ENCODE measurements at regions not wholly inside any gene's neighbourhood (a gene's known extent, or its start where the extent isn't known, plus 50 kb on each side); places are given as distances from the start of the nearest gene placed in this dataset.
"Not testable (repeated sequence)": the region's sequence is repeated elsewhere in the genome, so short reads cannot be mapped to it uniquely, and the experiment has no call there.

GRCh38 chr12:88313554-88313953 lies 171.4 kb downstream of the TMTC3 start:
- DNase-seq = no peak

- DNase-seq = no peak
These were observed 172.6 kb downstream of the TMTC3 start for GRCh38 chr12:88314706-88315105.

DNA sequence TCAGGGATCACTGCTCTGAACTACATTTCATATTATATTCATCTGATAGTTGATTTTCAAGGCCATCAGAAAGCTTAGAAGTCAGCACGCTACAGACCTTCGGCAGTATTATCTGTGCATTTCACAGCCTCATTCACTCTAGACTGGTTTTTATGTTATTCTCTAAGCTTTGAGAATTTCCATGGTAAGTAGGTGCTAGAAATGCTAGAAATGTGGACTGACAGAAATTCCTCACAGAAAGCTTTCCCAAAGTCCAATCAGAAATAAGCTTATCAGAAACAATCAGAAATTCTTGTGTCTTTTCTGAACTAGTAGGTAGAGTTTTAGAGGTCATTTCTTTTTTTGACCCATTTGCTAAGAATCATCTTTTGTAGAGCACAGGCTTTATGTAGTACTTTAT lies 176.6 kb downstream of the TMTC3 start:
- no peak for DNase-seq

GRCh38 chr12:88325076-88325815 lies 183.1 kb downstream of the TMTC3 start:
- no peak for DNase-seq

- no peak for DNase-seq
These were observed 183.7 kb downstream of the TMTC3 start for GRCh38 chr12:88325816-88326189.

DNA sequence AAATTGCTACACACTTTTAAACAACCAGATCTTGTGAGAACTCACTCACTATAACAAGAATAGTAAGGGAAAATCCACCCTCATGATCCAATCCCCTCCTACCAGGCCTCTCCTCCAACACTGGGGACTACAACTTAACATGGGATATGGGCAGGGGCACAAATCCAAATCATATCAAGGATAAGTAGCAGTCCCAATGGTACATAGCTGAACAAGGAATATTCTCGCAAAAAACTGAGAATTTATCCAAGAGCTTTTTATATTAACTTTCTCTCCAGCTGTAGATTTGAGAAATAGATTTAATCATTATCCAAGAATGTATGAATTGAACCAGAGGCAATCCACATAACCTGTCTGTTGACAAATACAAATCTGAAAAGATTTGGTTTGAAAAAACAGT lies 185.2 kb downstream of the TMTC3 start:
- DNase-seq = no peak

DNA sequence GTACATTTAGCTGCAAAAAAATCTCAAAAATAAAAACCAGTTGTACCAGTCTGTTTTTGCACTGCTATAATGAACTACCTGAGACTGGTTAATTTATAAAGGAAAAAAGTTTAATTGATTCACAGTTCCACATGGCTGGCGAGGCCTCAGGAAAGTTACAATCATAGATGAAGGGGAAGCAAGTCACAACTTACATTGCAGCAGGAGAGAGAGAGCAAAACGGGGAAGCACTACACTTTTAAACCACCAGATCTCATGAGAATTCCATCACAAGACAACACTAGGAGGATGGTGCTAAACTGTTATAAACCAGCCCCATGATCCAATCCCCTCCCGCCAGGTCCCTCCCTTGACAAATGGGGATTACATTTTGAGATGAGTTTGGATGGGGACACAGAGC lies 186.0 kb downstream of the TMTC3 start:
- no peak for DNase-seq

GRCh38 chr12:88329833-88330232 lies 187.7 kb downstream of the TMTC3 start:
- no peak for DNase-seq

GRCh38 chr12:88334271-88334670 lies 192.2 kb downstream of the TMTC3 start:
- no peak for DNase-seq

DNA sequence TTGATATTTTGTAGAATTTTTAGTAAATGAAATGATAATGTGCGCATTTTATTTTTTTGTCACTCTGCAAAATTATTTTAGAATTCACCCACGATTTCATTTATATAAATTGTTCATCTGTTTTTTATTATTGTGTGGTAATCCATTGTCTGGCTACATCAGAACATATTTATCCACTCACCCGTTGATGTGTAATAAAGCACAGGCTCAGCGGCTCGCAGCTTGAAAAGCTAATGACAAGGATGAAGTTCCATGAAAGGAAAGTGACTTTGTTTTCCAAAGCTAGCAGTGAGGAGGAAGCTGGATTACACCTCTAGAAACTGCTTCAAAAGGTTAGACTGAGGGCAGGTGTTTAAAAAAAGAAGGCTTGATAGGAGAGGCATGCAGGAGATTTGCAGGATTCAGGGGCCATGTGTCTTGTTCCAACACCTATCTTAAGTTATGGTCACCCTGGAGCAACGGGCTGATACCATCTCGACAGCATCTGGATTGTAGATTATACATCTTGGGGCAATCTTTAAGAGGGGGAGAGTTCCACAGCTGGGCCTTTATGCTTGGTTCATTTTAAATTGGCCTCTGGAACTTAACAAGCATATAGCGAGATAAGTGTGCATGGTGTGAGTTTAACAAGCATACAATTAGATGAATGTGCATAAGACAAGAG lies 194.1 kb downstream of the TMTC3 start:
- no peak for DNase-seq

DNA sequence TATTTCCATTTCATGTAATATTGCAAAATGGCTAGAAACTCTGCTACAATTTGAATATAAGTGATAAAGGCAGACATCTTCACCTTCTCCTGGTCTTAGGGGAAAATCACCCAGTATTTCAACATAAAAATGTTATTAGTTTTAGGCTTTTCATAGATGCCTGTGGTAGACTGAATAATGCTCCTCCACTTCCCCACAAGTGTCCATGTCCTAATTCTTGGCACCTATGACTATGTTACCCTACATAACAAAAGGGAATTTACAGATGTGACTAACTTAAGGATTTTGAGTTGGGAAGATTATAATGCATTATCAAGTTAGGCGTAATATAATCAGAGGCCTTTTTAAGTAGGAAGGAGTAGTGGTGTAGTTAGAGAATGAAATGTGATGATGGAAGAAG lies 196.4 kb downstream of the TMTC3 start:
- DNase-seq = no peak

DNA sequence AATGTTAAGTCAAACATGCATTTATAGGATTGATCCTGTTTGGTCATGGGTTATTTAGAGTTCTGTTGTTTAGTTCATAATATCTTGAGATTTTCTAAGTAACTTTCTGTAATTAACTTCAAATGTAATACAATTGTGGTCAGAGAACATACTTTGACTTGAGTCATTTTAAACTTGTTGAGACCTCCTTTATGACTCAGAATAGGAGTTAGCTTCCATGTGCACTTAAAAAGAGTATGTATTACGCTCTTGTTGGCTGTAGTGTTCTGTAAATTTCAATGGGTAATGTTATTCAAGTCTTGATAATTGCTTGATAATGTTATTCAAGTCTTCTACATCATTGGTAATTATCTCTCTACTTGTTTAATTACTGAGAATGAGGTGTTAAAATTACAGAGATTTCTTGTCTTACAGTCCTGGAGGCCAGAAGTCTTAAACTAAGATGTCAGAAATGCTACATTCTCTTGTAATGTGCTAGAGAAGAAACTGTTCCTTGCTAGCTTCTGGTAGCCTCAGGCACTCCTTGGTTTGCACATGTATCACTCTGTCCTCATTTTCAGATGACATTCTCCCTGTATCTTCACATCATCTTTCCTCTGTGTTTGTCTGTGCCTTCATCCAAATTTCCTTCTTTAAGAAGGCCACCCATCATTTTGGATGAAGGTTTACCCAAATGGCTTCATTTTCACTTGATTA lies 197.3 kb downstream of the TMTC3 start:
- DNase-seq = no peak

DNA sequence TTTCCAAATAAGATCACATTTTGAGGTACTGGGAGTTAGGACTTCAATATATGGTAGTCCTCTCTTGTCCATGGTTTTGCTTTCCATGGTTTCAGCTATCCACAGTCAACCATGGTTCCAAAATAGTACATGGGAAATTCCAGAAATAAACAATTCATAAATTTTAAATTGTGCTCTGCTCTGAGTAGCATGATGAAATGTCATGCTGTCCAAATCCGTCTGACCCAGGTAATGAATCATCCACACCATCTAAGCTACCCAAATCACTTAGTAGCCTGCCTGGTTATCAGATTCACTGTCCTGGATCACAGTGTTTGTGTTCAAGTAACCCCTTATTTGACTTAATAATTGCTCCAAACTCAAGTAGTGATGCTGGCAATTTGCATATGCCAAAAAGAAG lies 197.9 kb downstream of the TMTC3 start:
- no peak for DNase-seq

DNA sequence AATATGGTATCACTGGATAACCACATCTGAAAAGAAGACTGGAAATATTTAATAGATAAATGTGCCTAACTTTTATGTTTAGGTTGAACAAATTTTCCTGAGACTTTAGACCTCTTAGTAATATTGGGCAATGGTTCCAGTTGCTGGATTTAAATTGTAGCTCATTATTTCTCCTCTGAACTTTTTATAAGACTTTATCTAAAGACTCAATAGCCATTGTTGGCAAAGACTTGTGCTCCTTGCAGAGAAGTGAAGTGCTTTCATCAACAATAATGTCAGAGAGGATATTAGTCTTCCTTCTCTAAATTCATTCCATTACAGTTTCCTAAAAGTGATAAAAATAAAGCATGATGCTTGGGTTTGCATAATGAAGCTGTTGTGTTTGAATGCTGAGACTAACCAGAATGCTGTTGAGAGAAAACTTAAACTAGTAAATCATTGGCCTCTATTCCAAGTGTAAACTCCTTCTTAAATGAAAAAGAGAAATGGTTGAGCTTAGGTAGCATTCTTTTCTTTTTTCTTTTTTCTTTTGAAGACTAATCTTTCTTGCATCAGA lies 200.2 kb downstream of the TMTC3 start:
- no peak for DNase-seq

- no peak for DNase-seq
These were observed 209.0 kb downstream of the TMTC3 start for GRCh38 chr12:88351146-88351545.

- no peak for DNase-seq
These were observed 212.6 kb downstream of the TMTC3 start for GRCh38 chr12:88354691-88355090.

DNA sequence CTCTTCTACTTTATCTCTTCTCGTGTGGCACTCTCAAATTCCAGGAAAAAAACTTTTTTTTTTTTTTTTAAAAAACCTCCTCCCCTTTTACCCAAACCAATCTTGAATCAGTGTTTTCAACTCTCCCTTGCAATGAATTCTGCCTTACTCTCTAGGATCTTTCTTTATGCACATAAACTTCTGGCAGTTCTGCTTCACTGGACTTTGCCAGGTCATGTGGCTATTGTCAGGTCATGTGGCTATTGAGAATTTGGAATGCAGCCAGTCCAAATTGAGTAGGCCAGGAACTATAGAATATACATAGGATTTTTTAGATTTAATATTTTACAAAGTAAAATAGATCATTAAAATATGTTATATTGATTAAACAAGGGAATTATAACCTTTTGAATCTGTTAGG lies 218.2 kb downstream of the TMTC3 start:
- peak; percentile 37 for DNase-seq

DNA sequence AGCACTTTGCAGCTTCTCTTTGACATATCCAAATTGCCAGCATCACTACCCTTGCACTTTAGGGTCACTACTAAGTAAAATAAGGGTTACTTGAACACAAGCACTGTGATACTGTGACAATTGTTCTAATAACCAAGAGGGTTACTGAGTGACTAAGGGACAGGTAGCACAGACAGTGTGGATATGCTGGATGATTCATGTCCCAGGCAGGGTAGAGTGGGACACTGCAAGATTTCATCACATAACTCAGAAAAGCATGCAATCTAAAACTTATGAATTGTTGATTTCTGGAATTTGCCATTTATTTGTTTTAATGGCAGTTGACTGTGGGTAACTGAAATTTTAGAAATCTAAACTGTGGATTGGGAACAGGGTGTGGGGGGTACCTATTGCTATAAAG lies 218.8 kb downstream of the KITLG start:
- no peak for DNase-seq

DNA sequence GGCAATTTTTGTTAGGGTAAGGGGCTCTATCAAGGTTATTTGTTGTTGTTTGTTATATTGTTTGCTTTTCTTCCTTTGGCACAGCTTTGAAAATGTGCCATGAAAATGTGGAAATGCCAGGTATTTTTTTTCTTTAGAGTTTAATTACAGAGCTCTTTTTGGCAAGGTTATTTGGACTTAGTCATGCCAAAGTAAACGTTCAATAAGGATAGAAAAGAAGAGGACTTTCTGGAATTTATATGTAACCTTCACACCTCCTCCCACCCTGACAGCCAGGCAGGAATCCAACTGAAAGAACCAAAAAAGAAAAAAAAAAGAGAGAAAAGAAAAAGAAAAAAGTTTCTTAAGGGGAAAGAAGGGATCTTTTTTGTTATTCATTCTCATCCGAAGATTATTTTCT lies 217.8 kb downstream of the KITLG start:
- DNase-seq = no peak

DNA sequence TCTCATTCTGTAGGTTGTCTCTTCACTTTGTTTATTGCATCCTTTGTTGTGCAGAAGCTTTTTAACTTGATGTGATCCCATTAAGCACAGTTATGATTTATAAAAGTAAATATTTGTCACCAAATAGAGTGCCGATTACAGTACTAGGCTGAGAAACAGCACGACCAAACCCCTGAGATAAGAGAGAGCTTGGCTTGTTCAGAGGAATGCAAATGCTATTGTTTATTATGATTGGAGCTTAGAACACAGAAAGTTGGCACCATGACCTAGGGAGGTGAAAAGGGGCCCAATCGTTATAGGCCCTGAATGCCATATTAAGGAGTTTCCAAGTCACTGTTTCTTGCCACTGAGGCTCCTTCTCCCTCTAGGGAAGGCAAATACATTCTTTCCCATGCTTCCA lies 214.9 kb downstream of the KITLG start:
- DNase-seq = no peak

- no peak for DNase-seq
These were observed 214.2 kb downstream of the KITLG start for GRCh38 chr12:88366101-88366500.

DNA sequence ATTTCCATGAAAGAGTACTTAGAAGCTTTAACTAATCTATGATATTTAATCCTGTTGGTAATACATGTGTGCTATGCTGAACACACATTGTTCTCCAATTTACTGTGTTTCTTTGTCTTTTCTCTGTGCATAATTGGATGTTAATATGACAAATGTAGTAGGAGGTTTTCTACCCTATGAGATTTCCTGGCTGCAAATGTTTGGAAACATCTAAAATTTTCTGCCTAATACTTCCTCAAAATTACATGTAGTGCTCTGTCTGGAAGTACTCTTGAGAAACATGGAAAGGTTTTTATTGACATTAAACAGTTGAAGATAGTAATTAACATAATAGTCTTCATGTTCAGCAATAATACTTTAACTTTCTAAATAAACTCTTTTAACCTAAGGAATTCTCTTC lies 213.0 kb downstream of the KITLG start:
- no peak for DNase-seq

GRCh38 chr12:88368077-88368476 lies 212.2 kb downstream of the KITLG start:
- DNase-seq = not testable (repeated sequence)
